ENCODE measurements at regions not wholly inside any gene's neighbourhood (a gene's known extent, or its start where the extent isn't known, plus 50 kb on each side); places are given as distances from the start of the nearest gene placed in this dataset.
"Not testable (repeated sequence)": the region's sequence is repeated elsewhere in the genome, so short reads cannot be mapped to it uniquely, and the experiment has no call there.

- DNase-seq (ENCODE audit: low read depth): no peak
These were observed 446.8 kb upstream of the DPH6 start for GRCh38 chr15:35992791-35993190.

GRCh38 chr15:35993196-35993595 is 447.2 kb upstream of the DPH6 start:
- no peak for DNase-seq (ENCODE audit: low read depth)

GRCh38 chr15:35994876-35995275 is 448.9 kb upstream of the DPH6 start:
- DNase-seq (ENCODE audit: low read depth): no peak

GRCh38 chr15:35998663-35999602 is 453.0 kb upstream of the DPH6 start:
- DNase-seq (ENCODE audit: low read depth): no peak

GRCh38 chr15:36004891-36005490 is 459.0 kb upstream of the DPH6 start:
- no peak for DNase-seq (ENCODE audit: low read depth)

GRCh38 chr15:36005542-36005941 is 459.6 kb upstream of the DPH6 start:
- DNase-seq (ENCODE audit: low read depth): no peak

- DNase-seq (ENCODE audit: low read depth): no peak
These were observed 461.7 kb upstream of the DPH6 start for GRCh38 chr15:36007699-36008098.

- no peak for DNase-seq (ENCODE audit: low read depth)
These were observed 462.8 kb upstream of the DPH6 start for GRCh38 chr15:36008719-36009118.

GRCh38 chr15:36024031-36024688 is 478.2 kb upstream of the DPH6 start:
- DNase-seq (ENCODE audit: low read depth): peak; percentile 2

- no peak for DNase-seq (ENCODE audit: low read depth)
These were observed 480.8 kb upstream of the DPH6 start for GRCh38 chr15:36026627-36027283.

- DNase-seq (ENCODE audit: low read depth): peak; percentile 90
These were observed 483.7 kb upstream of the DPH6 start for GRCh38 chr15:36029606-36030210.

GRCh38 chr15:36039996-36040572 is 494.1 kb upstream of the DPH6 start:
- no peak for DNase-seq (ENCODE audit: low read depth)

GRCh38 chr15:36047018-36047716 is 501.2 kb upstream of the DPH6 start:
- DNase-seq (ENCODE audit: low read depth): not testable (repeated sequence)

- DNase-seq (ENCODE audit: low read depth): no peak
These were observed 504.9 kb upstream of the DPH6 start for GRCh38 chr15:36050899-36051298.

GRCh38 chr15:36052641-36053040 is 506.7 kb upstream of the DPH6 start:
- DNase-seq (ENCODE audit: low read depth): peak; percentile 41

GRCh38 chr15:36053746-36054145 is 507.8 kb upstream of the DPH6 start:
- DNase-seq (ENCODE audit: low read depth): no peak

GRCh38 chr15:36059596-36059995 is 513.6 kb upstream of the DPH6 start:
- DNase-seq (ENCODE audit: low read depth): no peak

- no peak for DNase-seq (ENCODE audit: low read depth)
These were observed 516.4 kb upstream of the DPH6 start for GRCh38 chr15:36062357-36062756.

GRCh38 chr15:36066757-36067156 is 512.7 kb upstream of the CDIN1 start:
- DNase-seq (ENCODE audit: low read depth): no peak

GRCh38 chr15:36067483-36068274 is 511.7 kb upstream of the CDIN1 start:
- DNase-seq (ENCODE audit: low read depth): no peak

Measured in fibroblast of gingiva (primary cell).